Endothelial cell of umbilical vein (primary cell): ENCODE measurements at regions not wholly inside any gene's neighbourhood (a gene's known extent, or its start where the extent isn't known, plus 50 kb on each side); places are given as distances from the start of the nearest gene placed in this dataset.

Source experiments
- CTCF ChIP-seq, 2 donors: IDR thresholded peaks; 1 replicate in 1 of 2; 2 replicates in 1 of 2; pipeline ENCODE4 v1.5.1; 2011; ENCODE audit warnings: low read length in 2 of 2, mild to moderate bottlenecking in 2 of 2, moderate library complexity in 2 of 2, control low read depth in 1 of 2, inconsistent platforms in 1 of 2, low read depth in 1 of 2; ENCODE audit not compliant: insufficient read depth in 1 of 2; ENCODE audit errors: extremely low read depth in 1 of 2
- EZH2 ChIP-seq: IDR thresholded peaks from 2 replicates; pipeline ENCODE4 v1.6.1; 2012; ENCODE audit warnings: borderline replicate concordance, low read depth, mild to moderate bottlenecking, moderate library complexity, low read length, inconsistent platforms; ENCODE audit not compliant: severe bottlenecking
- FOS ChIP-seq: IDR thresholded peaks from 2 replicates; pipeline ENCODE4 v1.6.1; 2011; ENCODE audit warnings: mild to moderate bottlenecking, low read length, moderate library complexity, borderline replicate concordance; ENCODE audit not compliant: insufficient read depth
- GATA2 ChIP-seq: IDR thresholded peaks from 2 replicates; pipeline ENCODE4 v1.7.0; 2011; ENCODE audit warnings: low read depth, mild to moderate bottlenecking, moderate library complexity, mixed read lengths, low read length; ENCODE audit not compliant: insufficient read length, insufficient read depth
- JUN ChIP-seq: IDR thresholded peaks from 2 replicates; pipeline ENCODE4 v1.6.1; 2011; ENCODE audit warnings: borderline replicate concordance, low read depth; ENCODE audit not compliant: insufficient read length, insufficient read depth
- MAX ChIP-seq: IDR thresholded peaks from 2 replicates; pipeline ENCODE4 v1.6.1; 2011; ENCODE audit not compliant: insufficient read depth, insufficient read length
- MYC ChIP-seq: IDR thresholded peaks from one replicate; pipeline ENCODE4 v1.6.1; 2011; ENCODE audit warnings: mild to moderate bottlenecking, low read depth, low read length
- POLR2A ChIP-seq: IDR thresholded peaks from 2 replicates; pipeline ENCODE4 v1.6.1; 2012; ENCODE audit warnings: low read depth, mild to moderate bottlenecking, control low read depth, low read length
- POLR2AphosphoS5 ChIP-seq: IDR thresholded peaks from 2 replicates; pipeline ENCODE4 v1.6.1; 2012; ENCODE audit warnings: low read depth, mild to moderate bottlenecking, control low read depth, low read length, moderate library complexity; ENCODE audit not compliant: insufficient read depth

- TF ChIP-seq EZH2 (no peak), CTCF (IDR thresholded peaks at IDR 0.05; ENCODE audit: extremely low read depth in 1 of 2, insufficient read depth in 1 of 2, low read depth in 1 of 2, low read length in 2 of 2) (no peak), MYC (no peak), POLR2A (no peak), JUN (no peak), POLR2AphosphoS5 (no peak), GATA2 (no peak), FOS (no peak), MAX (no peak)
Observed at GRCh38 chr12:105861227-105861626, 277.5 kb downstream of the NUAK1 start.
